HG03558 (cell line): ENCODE measurements at regions not wholly inside any gene's neighbourhood (a gene's known extent, or its start where the extent isn't known, plus 50 kb on each side); places are given as distances from the start of the nearest gene placed in this dataset.
"Not testable (repeated sequence)": the region's sequence is repeated elsewhere in the genome, so short reads cannot be mapped to it uniquely, and the experiment has no call there.

Experiments
- ATAC-seq: cut with Tn5 transposase; IDR thresholded peaks from one replicate; pipeline ENCODE4 v1.9.1; 2021; ENCODE audit warnings: moderate number of reproducible peaks; ENCODE audit not compliant: unreplicated experiment; ENCODE audit errors: extremely low read depth

GRCh38 chr7:113279256-113279655 lies 160.9 kb upstream of the SMIM30 start:
- no peak for ATAC-seq

GRCh38 chr7:113270790-113271189 lies 152.4 kb upstream of the SMIM30 start:
- no peak for ATAC-seq

- not testable (repeated sequence) for ATAC-seq
Observed at GRCh38 chr7:113269592-113269991, 151.2 kb upstream of the SMIM30 start.

GRCh38 chr7:113268757-113269156 lies 150.4 kb upstream of the SMIM30 start:
- no peak for ATAC-seq

GRCh38 chr7:113267885-113268284 lies 149.5 kb upstream of the SMIM30 start:
- no peak for ATAC-seq

GRCh38 chr7:113267271-113267670 lies 148.9 kb upstream of the SMIM30 start:
- ATAC-seq, result no peak

- ATAC-seq, result no peak
Observed at GRCh38 chr7:113263749-113264148, 145.4 kb upstream of the SMIM30 start.

- not testable (repeated sequence) for ATAC-seq
Observed at GRCh38 chr7:113263215-113263742, 144.9 kb upstream of the SMIM30 start.

GRCh38 chr7:113256883-113257531 lies 138.7 kb upstream of the SMIM30 start:
- no peak for ATAC-seq

- no peak for ATAC-seq
Observed at GRCh38 chr7:113247198-113247597, 128.8 kb upstream of the SMIM30 start.

- ATAC-seq, result no peak
Observed at GRCh38 chr7:113246738-113247137, 128.4 kb upstream of the SMIM30 start.

GRCh38 chr7:113232885-113233284 lies 114.5 kb upstream of the SMIM30 start:
- no peak for ATAC-seq

- ATAC-seq, result no peak
Observed at GRCh38 chr7:113230691-113231090, 112.3 kb upstream of the SMIM30 start.

- no peak for ATAC-seq
Observed at GRCh38 chr7:113217314-113217713, 99.0 kb upstream of the SMIM30 start.

- ATAC-seq, result no peak
Observed at GRCh38 chr7:113216038-113216437, 97.7 kb upstream of the SMIM30 start.

GRCh38 chr7:113209449-113210203 lies 91.3 kb upstream of the SMIM30 start:
- no peak for ATAC-seq

GRCh38 chr7:113207931-113208330 lies 89.6 kb upstream of the SMIM30 start:
- no peak for ATAC-seq

- no peak for ATAC-seq
Observed at GRCh38 chr7:113207441-113207840, 89.1 kb upstream of the SMIM30 start.

- ATAC-seq, result no peak
Observed at GRCh38 chr7:113204415-113204814, 86.1 kb upstream of the SMIM30 start.

GRCh38 chr7:113202284-113202683 lies 83.9 kb upstream of the SMIM30 start:
- ATAC-seq, result no peak

- no peak for ATAC-seq
Observed at GRCh38 chr7:113200281-113200680, 81.9 kb upstream of the SMIM30 start.

GRCh38 chr7:113199841-113200240 lies 81.5 kb upstream of the SMIM30 start:
- ATAC-seq, result no peak
